ENCODE measurements at regions not wholly inside any gene's neighbourhood (a gene's known extent, or its start where the extent isn't known, plus 50 kb on each side); places are given as distances from the start of the nearest gene placed in this dataset.

DNA sequence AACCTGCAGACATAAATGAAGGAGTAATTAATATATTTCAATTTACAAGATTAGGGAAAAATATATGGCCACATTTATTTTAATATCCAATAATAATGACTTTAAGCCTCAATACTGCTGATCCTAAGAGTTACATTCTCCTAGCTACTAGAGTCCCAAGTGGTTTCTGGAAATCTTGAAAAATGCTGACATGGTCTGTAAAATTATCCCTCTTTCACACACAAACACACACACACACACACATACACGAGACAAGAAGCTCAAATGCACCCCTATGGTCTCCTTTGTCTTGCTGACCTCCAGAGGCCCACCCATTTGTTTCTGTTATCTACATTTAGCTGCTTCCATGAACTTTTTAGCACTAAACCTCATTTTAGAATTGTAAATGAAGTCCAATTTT, 53.0 kb upstream of the USP15 start:
- Mint-ChIP-seq H3K4me1 (ENCODE audit: low read depth, unreplicated experiment) (peaks cover 8% of the 10 kb centered on the region), H3K36me3 (ENCODE audit: insufficient read depth, unreplicated experiment) (no peaks in the 10 kb centered on the region), H3K27ac (ENCODE audit: unreplicated experiment) (no peak overlapping the region), H3K27me3 (ENCODE audit: unreplicated experiment) (no peaks in the 10 kb centered on the region), H3K9me3 (ENCODE audit: low read depth, unreplicated experiment) (peaks cover 2% of the 10 kb centered on the region), H3K4me3 (ENCODE audit: low read depth, unreplicated experiment) (no peak overlapping the region)
- CTCF ChIA-PET = interaction anchor here (0.6 kb wide), 1 partner anchor 609 kb away, joined by 3 read pairs; no protein-coding TSS in a partner anchor
- intact Hi-C loops (cut with micrococcal nuclease; ENCODE audit: unreplicated experiment) = no loop called here
- no TSS peak for BruUV-seq (replicated peaks)
- no peak for DNase-seq
- TF ChIP-seq, protein P1, sequence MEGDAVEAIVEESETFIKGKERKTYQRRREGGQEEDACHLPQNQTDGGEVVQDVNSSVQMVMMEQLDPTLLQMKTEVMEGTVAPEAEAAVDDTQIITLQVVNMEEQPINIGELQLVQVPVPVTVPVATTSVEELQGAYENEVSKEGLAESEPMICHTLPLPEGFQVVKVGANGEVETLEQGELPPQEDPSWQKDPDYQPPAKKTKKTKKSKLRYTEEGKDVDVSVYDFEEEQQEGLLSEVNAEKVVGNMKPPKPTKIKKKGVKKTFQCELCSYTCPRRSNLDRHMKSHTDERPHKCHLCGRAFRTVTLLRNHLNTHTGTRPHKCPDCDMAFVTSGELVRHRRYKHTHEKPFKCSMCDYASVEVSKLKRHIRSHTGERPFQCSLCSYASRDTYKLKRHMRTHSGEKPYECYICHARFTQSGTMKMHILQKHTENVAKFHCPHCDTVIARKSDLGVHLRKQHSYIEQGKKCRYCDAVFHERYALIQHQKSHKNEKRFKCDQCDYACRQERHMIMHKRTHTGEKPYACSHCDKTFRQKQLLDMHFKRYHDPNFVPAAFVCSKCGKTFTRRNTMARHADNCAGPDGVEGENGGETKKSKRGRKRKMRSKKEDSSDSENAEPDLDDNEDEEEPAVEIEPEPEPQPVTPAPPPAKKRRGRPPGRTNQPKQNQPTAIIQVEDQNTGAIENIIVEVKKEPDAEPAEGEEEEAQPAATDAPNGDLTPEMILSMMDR (IDR thresholded peaks at IDR 0.05; ENCODE audit: unreplicated experiment) = no peak

Data from Calu3 (cell line).